CD4-positive, alpha-beta T cell treated with Interleukin-12 subunit alpha and Interleukin-12 subunit beta, for 1 hour (primary cell): ENCODE measurements at regions not wholly inside any gene's neighbourhood (a gene's known extent, or its start where the extent isn't known, plus 50 kb on each side); places are given as distances from the start of the nearest gene placed in this dataset.

ENCODE experiments used
- DNase-seq: peaks from one replicate; pipeline ENCODE4 v3.0.0-alpha.2; 2020

GRCh38 chr9:88767504-88767790, 223.8 kb upstream of the S1PR3 start:
- DNase-seq = no peak

GRCh38 chr9:88772575-88772974, 218.7 kb upstream of the S1PR3 start:
- no peak for DNase-seq

- DNase-seq = no peak
These were observed 218.1 kb upstream of the S1PR3 start for GRCh38 chr9:88773126-88773525.

GRCh38 chr9:88773627-88774244, 217.5 kb upstream of the S1PR3 start:
- no peak for DNase-seq

GRCh38 chr9:88775037-88775471, 216.2 kb upstream of the S1PR3 start:
- no peak for DNase-seq

- DNase-seq = no peak
These were observed 215.7 kb upstream of the S1PR3 start for GRCh38 chr9:88775559-88775958.

GRCh38 chr9:88775966-88776365, 215.3 kb upstream of the S1PR3 start:
- no peak for DNase-seq

GRCh38 chr9:88776717-88777497, 214.4 kb upstream of the S1PR3 start:
- DNase-seq = no peak

GRCh38 chr9:88777498-88778312, 213.6 kb upstream of the S1PR3 start:
- DNase-seq = no peak

- no peak for DNase-seq
These were observed 209.5 kb upstream of the S1PR3 start for GRCh38 chr9:88781628-88782391.

GRCh38 chr9:88782931-88783710, 208.1 kb upstream of the S1PR3 start:
- DNase-seq = no peak

GRCh38 chr9:88783711-88784083, 207.6 kb upstream of the S1PR3 start:
- no peak for DNase-seq

GRCh38 chr9:88784960-88785359, 206.3 kb upstream of the S1PR3 start:
- DNase-seq = no peak

GRCh38 chr9:88786291-88787079, 204.8 kb upstream of the S1PR3 start:
- no peak for DNase-seq

- no peak for DNase-seq
These were observed 201.5 kb upstream of the S1PR3 start for GRCh38 chr9:88789785-88790184.

- DNase-seq = no peak
These were observed 200.0 kb upstream of the S1PR3 start for GRCh38 chr9:88791105-88791805.

GRCh38 chr9:88792502-88792901, 198.8 kb upstream of the S1PR3 start:
- no peak for DNase-seq

GRCh38 chr9:88794100-88794499, 197.2 kb upstream of the S1PR3 start:
- DNase-seq = no peak

GRCh38 chr9:88796947-88797346, 194.3 kb upstream of the S1PR3 start:
- DNase-seq = no peak

GRCh38 chr9:88798476-88798875, 192.8 kb upstream of the S1PR3 start:
- DNase-seq = no peak
